ENCODE measurements at regions not wholly inside any gene's neighbourhood (a gene's known extent, or its start where the extent isn't known, plus 50 kb on each side); places are given as distances from the start of the nearest gene placed in this dataset.

GRCh38 chr6:63493557-63493956 lies 78.7 kb upstream of the LOC128125822 start:
- no peak overlapping the region for H2AFZ ChIP-seq (ENCODE audit: low read length)
- no peaks in the 10 kb centered on the region for H3K79me2 ChIP-seq (ENCODE audit: insufficient read depth, low read depth, low read length)
- H3K4me3 ChIP-seq (ENCODE audit: low read depth, low read length, poor library complexity, severe bottlenecking) = no peak overlapping the region
- DNase-seq (ENCODE audit: low spot score) = no peak
- no peaks in the 10 kb centered on the region for H3K36me3 ChIP-seq (ENCODE audit: insufficient read depth, low read length)
- H3K4me1 ChIP-seq (ENCODE audit: insufficient read depth, low read length, poor library complexity, severe bottlenecking) = no peaks in the 10 kb centered on the region
- ChIA-PET POLR2A (interaction anchor here (0.7 to 1.1 kb wide), 3 partner anchors 15 to 29 kb away, joined by 3 to 4 read pairs (median 3); no protein-coding TSS in a partner anchor), CTCF (ENCODE audit: unreplicated experiment) (no interaction called here)
- no peak overlapping the region for H3K4me2 ChIP-seq (ENCODE audit: low read length)
- H3K27ac ChIP-seq (ENCODE audit: low read depth, low read length, poor library complexity, severe bottlenecking) = no peak overlapping the region
- no peak for TF ChIP-seq EZH2phosphoT487 (IDR thresholded peaks at IDR 0.05; ENCODE audit: borderline replicate concordance, low read depth, low read length)
- TF ChIP-seq, protein P1, sequence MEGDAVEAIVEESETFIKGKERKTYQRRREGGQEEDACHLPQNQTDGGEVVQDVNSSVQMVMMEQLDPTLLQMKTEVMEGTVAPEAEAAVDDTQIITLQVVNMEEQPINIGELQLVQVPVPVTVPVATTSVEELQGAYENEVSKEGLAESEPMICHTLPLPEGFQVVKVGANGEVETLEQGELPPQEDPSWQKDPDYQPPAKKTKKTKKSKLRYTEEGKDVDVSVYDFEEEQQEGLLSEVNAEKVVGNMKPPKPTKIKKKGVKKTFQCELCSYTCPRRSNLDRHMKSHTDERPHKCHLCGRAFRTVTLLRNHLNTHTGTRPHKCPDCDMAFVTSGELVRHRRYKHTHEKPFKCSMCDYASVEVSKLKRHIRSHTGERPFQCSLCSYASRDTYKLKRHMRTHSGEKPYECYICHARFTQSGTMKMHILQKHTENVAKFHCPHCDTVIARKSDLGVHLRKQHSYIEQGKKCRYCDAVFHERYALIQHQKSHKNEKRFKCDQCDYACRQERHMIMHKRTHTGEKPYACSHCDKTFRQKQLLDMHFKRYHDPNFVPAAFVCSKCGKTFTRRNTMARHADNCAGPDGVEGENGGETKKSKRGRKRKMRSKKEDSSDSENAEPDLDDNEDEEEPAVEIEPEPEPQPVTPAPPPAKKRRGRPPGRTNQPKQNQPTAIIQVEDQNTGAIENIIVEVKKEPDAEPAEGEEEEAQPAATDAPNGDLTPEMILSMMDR (conservative IDR thresholded peaks at IDR 0.05; ENCODE audit: low read length) = no peak
- no peaks in the 10 kb centered on the region for H3K9me3 ChIP-seq (ENCODE audit: low read length)
- no TSS peak for BruUV-seq (replicated peaks)
- no peaks in the 10 kb centered on the region for H3K9me2 ChIP-seq (ENCODE audit: insufficient read depth, low read length)
- intact Hi-C loops (cut with micrococcal nuclease; ENCODE audit: unreplicated experiment) = no loop called here
- H4K20me1 ChIP-seq (ENCODE audit: insufficient read depth, low read length) = no peaks in the 10 kb centered on the region

- Histone ChIP-seq H2AFZ (ENCODE audit: low read length) (no peak overlapping the region), H4K20me1 (ENCODE audit: insufficient read depth, low read length) (no peaks in the 10 kb centered on the region), H3K4me3 (ENCODE audit: low read depth, low read length, poor library complexity, severe bottlenecking) (no peak overlapping the region), H3K9me2 (ENCODE audit: insufficient read depth, low read length) (no peaks in the 10 kb centered on the region), H3K4me1 (ENCODE audit: insufficient read depth, low read length, poor library complexity, severe bottlenecking) (no peaks in the 10 kb centered on the region), H3K27ac (ENCODE audit: low read depth, low read length, poor library complexity, severe bottlenecking) (no peak overlapping the region), H3K36me3 (ENCODE audit: insufficient read depth, low read length) (no peaks in the 10 kb centered on the region), H3K79me2 (ENCODE audit: insufficient read depth, low read depth, low read length) (no peaks in the 10 kb centered on the region), H3K9me3 (ENCODE audit: low read length) (no peaks in the 10 kb centered on the region), H3K4me2 (ENCODE audit: low read length) (no peak overlapping the region)
- intact Hi-C loops (cut with micrococcal nuclease; ENCODE audit: unreplicated experiment) = no loop called here
- no TSS peak for BruUV-seq (replicated peaks)
- CTCF ChIA-PET (ENCODE audit: unreplicated experiment) = no interaction called here
- POLR2A ChIA-PET = interaction anchor here (0.6 to 0.7 kb wide), 2 partner anchors 12 to 15 kb away, joined by 3 read pairs; no protein-coding TSS in a partner anchor
- TF ChIP-seq, protein P1 (conservative IDR thresholded peaks at IDR 0.05; ENCODE audit: low read length) = no peak
- no peak for TF ChIP-seq EZH2phosphoT487 (IDR thresholded peaks at IDR 0.05; ENCODE audit: borderline replicate concordance, low read depth, low read length)
- no peak for DNase-seq (ENCODE audit: low spot score)
These were observed 75.9 kb upstream of the LOC128125822 start for GRCh38 chr6:63496361-63496804.

DNA sequence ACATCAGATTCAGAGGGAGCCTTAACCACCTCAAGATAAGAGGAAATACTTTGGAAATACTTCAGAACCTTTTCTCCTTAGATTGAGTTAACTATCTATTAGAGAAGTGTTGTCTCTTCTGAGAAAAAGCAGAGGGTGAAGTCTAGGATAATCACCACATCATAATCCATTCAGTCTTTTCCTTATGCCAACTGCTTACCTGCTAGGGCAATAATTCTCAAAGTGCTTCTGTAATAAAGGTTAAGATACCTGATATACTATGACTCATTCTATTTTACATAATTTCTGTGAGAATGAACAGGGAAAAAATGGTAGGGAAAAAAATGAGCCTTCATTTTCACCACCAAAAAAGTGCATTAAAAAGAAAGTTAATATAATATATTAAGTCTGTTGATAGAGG lies 70.1 kb upstream of the LOC128125822 start:
- CTCF ChIA-PET (ENCODE audit: unreplicated experiment) = no interaction called here
- H3K9me2 ChIP-seq (ENCODE audit: insufficient read depth, low read length) = no peaks in the 10 kb centered on the region
- H3K9me3 ChIP-seq (ENCODE audit: low read length) = no peaks in the 10 kb centered on the region
- no peaks in the 10 kb centered on the region for H3K36me3 ChIP-seq (ENCODE audit: insufficient read depth, low read length)
- no peak overlapping the region for H3K4me3 ChIP-seq (ENCODE audit: low read depth, low read length, poor library complexity, severe bottlenecking)
- H3K27ac ChIP-seq (ENCODE audit: low read depth, low read length, poor library complexity, severe bottlenecking) = no peak overlapping the region
- intact Hi-C loops (cut with micrococcal nuclease; ENCODE audit: unreplicated experiment) = no loop called here
- no TSS peak for BruUV-seq (replicated peaks)
- no peaks in the 10 kb centered on the region for H4K20me1 ChIP-seq (ENCODE audit: insufficient read depth, low read length)
- H3K4me2 ChIP-seq (ENCODE audit: low read length) = no peak overlapping the region
- no peaks in the 10 kb centered on the region for H3K79me2 ChIP-seq (ENCODE audit: insufficient read depth, low read depth, low read length)
- no peak for DNase-seq (ENCODE audit: low spot score)
- no peak for TF ChIP-seq EZH2phosphoT487 (IDR thresholded peaks at IDR 0.05; ENCODE audit: borderline replicate concordance, low read depth, low read length)
- TF ChIP-seq, protein P1 (conservative IDR thresholded peaks at IDR 0.05; ENCODE audit: low read length) = no peak
- POLR2A ChIA-PET = interaction anchor here (0.9 kb wide), 1 partner anchor 9 kb away, joined by 3 read pairs; no protein-coding TSS in a partner anchor
- no peak overlapping the region for H2AFZ ChIP-seq (ENCODE audit: low read length)
- H3K4me1 ChIP-seq (ENCODE audit: insufficient read depth, low read length, poor library complexity, severe bottlenecking) = no peaks in the 10 kb centered on the region
